Ishikawa (cell line): ENCODE measurements at regions not wholly inside any gene's neighbourhood (a gene's known extent, or its start where the extent isn't known, plus 50 kb on each side); places are given as distances from the start of the nearest gene placed in this dataset.

Experiments
- CEBPB ChIP-seq: IDR thresholded peaks from 2 replicates; pipeline ENCODE4 v1.6.1; 2012
- CREB1 ChIP-seq: IDR thresholded peaks from 2 replicates; pipeline ENCODE4 v1.6.1; 2012; ENCODE audit warnings: low read depth
- EGR1 ChIP-seq: IDR thresholded peaks from 2 replicates; pipeline ENCODE4 v1.6.1; 2012
- EP300 ChIP-seq: IDR thresholded peaks from 2 replicates; pipeline ENCODE4 v1.6.1; 2012; ENCODE audit warnings: borderline replicate concordance
- FOXM1 ChIP-seq: IDR thresholded peaks from 2 replicates; pipeline ENCODE4 v1.6.1; 2012; ENCODE audit warnings: low read depth, borderline replicate concordance
- NFIC ChIP-seq: IDR thresholded peaks from 2 replicates; pipeline ENCODE4 v1.6.1; 2012
- RAD21 ChIP-seq: IDR thresholded peaks from 2 replicates; pipeline ENCODE4 v1.6.1; 2012; ENCODE audit warnings: low read depth
- TAF1 ChIP-seq: IDR thresholded peaks from 2 replicates; pipeline ENCODE4 v1.6.1; 2012; ENCODE audit warnings: low read depth, mild to moderate bottlenecking
- TCF12 ChIP-seq: IDR thresholded peaks from 2 replicates; pipeline ENCODE4 v1.6.1; 2012; ENCODE audit warnings: low read depth
- TEAD4 ChIP-seq: IDR thresholded peaks from 2 replicates; pipeline ENCODE4 v1.6.1; 2012
- YY1 ChIP-seq: IDR thresholded peaks from 2 replicates; pipeline ENCODE4 v1.6.1; 2012; ENCODE audit warnings: low read depth
- ZBTB7A ChIP-seq: IDR thresholded peaks from 2 replicates; pipeline ENCODE4 v1.6.1; 2012; ENCODE audit warnings: low read depth
- TF ChIP-seq, protein P1 (sequence below): IDR thresholded peaks from 2 replicates; pipeline ENCODE4 v1.6.1; 2012; ENCODE audit warnings: low read depth, mild to moderate bottlenecking
- TF ChIP-seq, protein P2 (sequence below): IDR thresholded peaks from 2 replicates; pipeline ENCODE4 v1.6.1; 2012
- TF ChIP-seq, protein P3 (sequence below): IDR thresholded peaks from 2 replicates; pipeline ENCODE4 v1.6.1; 2012

DNA sequence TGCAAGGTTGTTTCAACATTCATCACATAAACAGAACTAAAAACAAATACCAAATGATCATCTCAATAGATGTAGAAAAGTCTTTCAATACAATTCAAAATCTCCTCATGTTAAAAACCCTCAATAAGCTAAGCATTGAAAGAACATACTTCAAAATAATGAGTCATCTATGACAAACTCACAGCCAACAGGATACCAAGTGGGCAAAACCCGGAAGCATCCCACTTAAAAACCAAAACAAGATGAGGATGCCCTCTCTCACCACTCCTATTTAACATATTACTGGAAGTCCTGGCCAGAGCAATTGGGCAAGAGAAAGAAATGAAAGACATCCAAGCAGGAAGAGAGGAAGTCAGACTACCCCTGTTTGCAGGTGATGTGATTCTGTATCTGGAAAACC lies 992.2 kb upstream of the PIK3C3 start:
- TF ChIP-seq ZBTB7A (no peak), RAD21 (no peak), FOXM1 (no peak), TAF1 (no peak), YY1 (no peak), CREB1 (no peak), EGR1 (no peak), CEBPB (no peak), TCF12 (no peak), NFIC (no peak)
- TF ChIP-seq, protein P1, sequence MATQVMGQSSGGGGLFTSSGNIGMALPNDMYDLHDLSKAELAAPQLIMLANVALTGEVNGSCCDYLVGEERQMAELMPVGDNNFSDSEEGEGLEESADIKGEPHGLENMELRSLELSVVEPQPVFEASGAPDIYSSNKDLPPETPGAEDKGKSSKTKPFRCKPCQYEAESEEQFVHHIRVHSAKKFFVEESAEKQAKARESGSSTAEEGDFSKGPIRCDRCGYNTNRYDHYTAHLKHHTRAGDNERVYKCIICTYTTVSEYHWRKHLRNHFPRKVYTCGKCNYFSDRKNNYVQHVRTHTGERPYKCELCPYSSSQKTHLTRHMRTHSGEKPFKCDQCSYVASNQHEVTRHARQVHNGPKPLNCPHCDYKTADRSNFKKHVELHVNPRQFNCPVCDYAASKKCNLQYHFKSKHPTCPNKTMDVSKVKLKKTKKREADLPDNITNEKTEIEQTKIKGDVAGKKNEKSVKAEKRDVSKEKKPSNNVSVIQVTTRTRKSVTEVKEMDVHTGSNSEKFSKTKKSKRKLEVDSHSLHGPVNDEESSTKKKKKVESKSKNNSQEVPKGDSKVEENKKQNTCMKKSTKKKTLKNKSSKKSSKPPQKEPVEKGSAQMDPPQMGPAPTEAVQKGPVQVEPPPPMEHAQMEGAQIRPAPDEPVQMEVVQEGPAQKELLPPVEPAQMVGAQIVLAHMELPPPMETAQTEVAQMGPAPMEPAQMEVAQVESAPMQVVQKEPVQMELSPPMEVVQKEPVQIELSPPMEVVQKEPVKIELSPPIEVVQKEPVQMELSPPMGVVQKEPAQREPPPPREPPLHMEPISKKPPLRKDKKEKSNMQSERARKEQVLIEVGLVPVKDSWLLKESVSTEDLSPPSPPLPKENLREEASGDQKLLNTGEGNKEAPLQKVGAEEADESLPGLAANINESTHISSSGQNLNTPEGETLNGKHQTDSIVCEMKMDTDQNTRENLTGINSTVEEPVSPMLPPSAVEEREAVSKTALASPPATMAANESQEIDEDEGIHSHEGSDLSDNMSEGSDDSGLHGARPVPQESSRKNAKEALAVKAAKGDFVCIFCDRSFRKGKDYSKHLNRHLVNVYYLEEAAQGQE: no peak
- TF ChIP-seq, protein P2, sequence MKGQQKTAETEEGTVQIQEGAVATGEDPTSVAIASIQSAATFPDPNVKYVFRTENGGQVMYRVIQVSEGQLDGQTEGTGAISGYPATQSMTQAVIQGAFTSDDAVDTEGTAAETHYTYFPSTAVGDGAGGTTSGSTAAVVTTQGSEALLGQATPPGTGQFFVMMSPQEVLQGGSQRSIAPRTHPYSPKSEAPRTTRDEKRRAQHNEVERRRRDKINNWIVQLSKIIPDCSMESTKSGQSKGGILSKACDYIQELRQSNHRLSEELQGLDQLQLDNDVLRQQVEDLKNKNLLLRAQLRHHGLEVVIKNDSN: no peak
- TF ChIP-seq, protein P3, sequence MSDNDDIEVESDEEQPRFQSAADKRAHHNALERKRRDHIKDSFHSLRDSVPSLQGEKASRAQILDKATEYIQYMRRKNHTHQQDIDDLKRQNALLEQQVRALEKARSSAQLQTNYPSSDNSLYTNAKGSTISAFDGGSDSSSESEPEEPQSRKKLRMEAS: no peak

DNA sequence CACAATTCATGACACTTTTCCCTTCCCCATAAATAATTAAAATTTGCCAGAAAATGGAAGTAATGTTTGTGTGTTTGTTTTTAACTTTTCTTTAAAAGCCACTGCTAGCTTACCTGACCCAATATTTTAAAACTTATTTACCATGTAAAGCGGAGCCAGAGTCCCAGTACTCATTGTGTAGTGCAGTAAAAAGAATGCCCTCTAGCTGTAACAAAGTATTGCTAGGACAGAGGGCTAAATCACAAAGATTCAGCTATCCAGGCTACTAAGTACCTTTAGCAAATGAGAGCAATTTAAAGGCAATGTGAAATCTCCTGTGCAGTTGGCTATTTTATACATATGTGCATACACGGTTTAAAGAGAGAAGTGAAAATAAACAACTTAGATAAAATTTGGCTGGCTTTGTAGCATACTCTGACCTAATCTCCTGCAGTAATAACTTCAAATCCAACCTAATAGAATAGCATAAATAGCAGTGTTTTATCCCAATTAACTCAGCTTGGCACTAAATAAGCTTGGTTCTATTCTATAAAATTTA lies 997.4 kb upstream of the PIK3C3 start:
- TF ChIP-seq RAD21: no peak
- TF ChIP-seq ZBTB7A: no peak
- TF ChIP-seq FOXM1: no peak
- TF ChIP-seq TAF1: no peak
- no peak for TF ChIP-seq EP300
- TF ChIP-seq CREB1: no peak
- no peak for TF ChIP-seq CEBPB
- TF ChIP-seq EGR1: no peak
- TF ChIP-seq, protein P2: no peak
- TF ChIP-seq, protein P1: no peak
- no peak for TF ChIP-seq YY1
- no peak for TF ChIP-seq TEAD4
- TF ChIP-seq NFIC: no peak
- no peak for TF ChIP-seq TCF12
- TF ChIP-seq, protein P3: no peak

DNA sequence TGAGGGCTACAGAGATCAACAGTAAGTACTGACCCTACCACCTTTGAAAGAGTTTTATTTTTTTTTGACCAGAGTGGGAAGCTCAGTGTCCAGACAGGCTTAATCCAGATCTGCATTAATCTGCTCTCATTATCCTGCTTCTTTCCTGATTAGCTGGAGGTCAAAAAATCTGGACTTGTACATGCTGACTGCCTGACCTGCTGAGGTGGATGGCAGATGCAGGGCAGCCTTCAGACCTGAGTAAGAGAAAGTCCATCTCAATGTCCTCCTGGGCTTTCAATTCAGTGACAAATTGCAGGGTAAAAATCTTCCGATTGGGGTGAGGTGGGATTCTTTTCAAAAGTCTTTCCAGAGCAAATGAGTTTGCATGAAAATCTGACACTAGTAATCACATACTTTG lies 998.8 kb upstream of the PIK3C3 start:
- TF ChIP-seq NFIC (no peak), CREB1 (no peak), FOXM1 (no peak), CEBPB (no peak), TAF1 (no peak), YY1 (no peak), ZBTB7A (no peak)
- TF ChIP-seq, protein P2: no peak

DNA sequence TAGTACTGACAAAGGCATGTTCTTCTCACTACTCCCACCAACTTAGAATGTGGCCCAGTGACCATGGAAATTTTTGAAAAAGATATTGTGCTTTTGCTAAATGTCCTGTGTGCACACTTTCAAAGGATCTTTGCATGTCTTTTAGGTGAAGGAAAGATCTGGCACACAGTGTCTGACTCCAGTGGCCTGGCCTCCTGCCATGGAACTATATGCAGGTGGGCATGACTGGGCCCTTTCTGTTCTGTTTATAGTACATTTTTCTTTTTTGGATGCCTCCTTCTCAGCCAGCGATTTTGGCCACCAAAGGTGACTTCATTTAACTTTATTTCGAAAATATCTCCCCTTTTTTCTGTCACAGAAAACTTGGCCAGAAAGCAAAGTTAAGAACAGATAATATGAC lies 999.7 kb upstream of the PIK3C3 start:
- no peak for TF ChIP-seq NFIC
- TF ChIP-seq CEBPB: no peak
- TF ChIP-seq CREB1: no peak
- TF ChIP-seq TEAD4: no peak
- TF ChIP-seq, protein P3: no peak

DNA sequence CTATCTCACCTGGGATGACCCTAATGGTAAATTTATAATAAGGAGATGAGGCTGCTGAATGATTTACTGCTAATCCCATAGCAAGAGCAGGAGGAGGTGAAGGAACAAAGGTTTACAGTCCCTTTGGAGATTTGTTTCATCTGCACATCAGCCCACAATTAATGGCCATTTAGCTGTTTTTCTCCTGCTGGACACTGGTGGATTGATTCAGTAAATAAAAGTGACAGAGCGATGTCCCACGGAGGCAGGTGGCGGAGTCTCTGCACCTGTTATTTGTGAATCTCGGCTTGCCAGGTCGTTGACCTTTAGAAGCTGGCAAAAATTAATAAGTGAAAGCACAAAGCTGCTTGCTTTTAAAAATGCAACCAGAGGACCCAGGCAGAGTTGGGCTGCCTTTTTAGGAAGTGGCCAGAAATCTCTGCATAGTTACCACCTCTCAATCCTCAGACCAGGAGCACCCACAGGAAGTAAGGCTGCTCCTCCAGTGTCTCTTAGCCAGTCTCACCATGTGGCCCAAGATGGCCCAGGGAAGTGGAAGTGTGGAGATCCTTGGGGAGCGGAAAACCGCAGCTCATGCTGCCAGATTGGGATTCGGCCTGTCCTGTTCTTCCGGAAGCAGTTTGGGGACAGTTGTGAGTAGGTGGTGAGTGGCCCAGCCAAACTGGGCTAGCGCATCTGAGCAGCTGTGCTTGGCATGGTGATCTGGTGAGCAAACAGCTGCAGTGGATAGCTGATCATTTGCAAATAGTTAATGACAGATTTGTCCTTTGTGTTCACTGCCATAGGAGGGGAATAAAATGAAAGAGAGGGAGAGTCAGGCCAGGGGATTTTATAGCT lies 1005.7 kb upstream of the PIK3C3 start:
- TF ChIP-seq NFIC: no peak
- TF ChIP-seq TCF12: no peak
- TF ChIP-seq RAD21: no peak
- TF ChIP-seq EGR1: no peak
- TF ChIP-seq ZBTB7A: no peak
- TF ChIP-seq CREB1: no peak
- TF ChIP-seq CEBPB: no peak
- TF ChIP-seq, protein P2: no peak
- TF ChIP-seq TEAD4: no peak
- TF ChIP-seq, protein P1: no peak
- no peak for TF ChIP-seq FOXM1
